GM12878 (cell line): ENCODE measurements at regions not wholly inside any gene's neighbourhood (a gene's known extent, or its start where the extent isn't known, plus 50 kb on each side); places are given as distances from the start of the nearest gene placed in this dataset.

Experiments used
- CBX3 ChIP-seq: fragments of 200-600 bp; sonication (generic); IDR thresholded peaks from 2 replicates; pipeline ENCODE4 v1.6.1; 2016; ENCODE audit warnings: low read depth, borderline replicate concordance
- CREM ChIP-seq: IDR thresholded peaks from 2 replicates; pipeline ENCODE4 v1.6.1; 2014; ENCODE audit warnings: antibody characterized with exemption, low read depth
- CUX1 ChIP-seq: IDR thresholded peaks from 2 replicates; pipeline ENCODE4 v1.6.1; 2012; ENCODE audit warnings: improper control_type of control experiment, low read depth, low read length; ENCODE audit not compliant: insufficient replicate concordance
- E2F4 ChIP-seq: IDR thresholded peaks from 2 replicates; pipeline ENCODE4 v1.6.1; 2012; ENCODE audit warnings: low read depth, low read length, improper control_type of control experiment
- EGR1 ChIP-seq, 2 experiments: IDR thresholded peaks; 1 replicate in 1 of 2; 2 replicates in 1 of 2; pipeline ENCODE4 v1.6.1; 2011 to 2012; ENCODE audit warnings: low read depth in 2 of 2, low read length in 2 of 2, borderline replicate concordance in 1 of 2, mild to moderate bottlenecking in 1 of 2, moderate library complexity in 1 of 2
- EP300 ChIP-seq, 2 experiments: fragments of 150-350 bp in 1 of 2; IDR thresholded peaks; 2 replicates each; pipeline ENCODE4 v1.6.1; 2011 to 2012; ENCODE audit warnings: low read depth in 2 of 2, low read length in 2 of 2, borderline replicate concordance in 1 of 2, improper control_type of control experiment in 1 of 2, inconsistent platforms in 1 of 2; ENCODE audit not compliant: control insufficient read depth in 1 of 2
- EZH2 ChIP-seq: IDR thresholded peaks from 2 replicates; pipeline ENCODE4 v1.6.1; 2012; ENCODE audit warnings: low read depth, mild to moderate bottlenecking, control low read depth, inconsistent platforms, low read length, borderline replicate concordance; ENCODE audit not compliant: control insufficient read depth
- IRF3 ChIP-seq: fragments of 450-650 bp; IDR thresholded peaks from 2 replicates; pipeline ENCODE4 v1.6.1; 2014; ENCODE audit warnings: mild to moderate bottlenecking
- JUND ChIP-seq: IDR thresholded peaks from 2 replicates; pipeline ENCODE4 v1.6.1; 2012; ENCODE audit warnings: low read depth, mild to moderate bottlenecking, low read length, improper control_type of control experiment, moderate library complexity
- NFYA ChIP-seq: IDR thresholded peaks from 2 replicates; pipeline ENCODE4 v1.6.1; 2011; ENCODE audit warnings: low read depth, mild to moderate bottlenecking, low read length, improper control_type of control experiment, borderline replicate concordance
- NRF1 ChIP-seq: conservative IDR thresholded peaks from 2 replicates; pipeline ENCODE4 v1.6.1; 2011; ENCODE audit warnings: mild to moderate bottlenecking, low read depth, low read length, improper control_type of control experiment
- PAX5 ChIP-seq: IDR thresholded peaks from 2 replicates; pipeline ENCODE4 v1.6.1; 2011; ENCODE audit warnings: low read depth, low read length, borderline replicate concordance
- RB1 ChIP-seq: fragments of 450-650 bp; formaldehyde crosslinking; IDR thresholded peaks from 2 replicates; pipeline ENCODE4 v1.6.1; 2017; ENCODE audit warnings: mild to moderate bottlenecking, borderline replicate concordance
- YBX1 ChIP-seq: fragments of 450-650 bp; IDR thresholded peaks from 2 replicates; pipeline ENCODE4 v1.6.1; 2016; ENCODE audit warnings: antibody characterized with exemption
- ZBTB40 ChIP-seq: fragments of 450-650 bp; IDR thresholded peaks from 2 replicates; pipeline ENCODE4 v1.6.1; 2016; ENCODE audit warnings: mild to moderate bottlenecking, moderate library complexity, borderline replicate concordance
- ZNF24 ChIP-seq: fragments of 450-650 bp; IDR thresholded peaks from 2 replicates; pipeline ENCODE4 v1.6.1; 2017; ENCODE audit warnings: antibody characterized with exemption, mild to moderate bottlenecking
- ZSCAN29 ChIP-seq: fragments of 450-650 bp; IDR thresholded peaks from 2 replicates; pipeline ENCODE4 v1.6.1; 2017; ENCODE audit warnings: mild to moderate bottlenecking, moderate library complexity

GRCh38 chr12:103181366-103182152, 224.1 kb downstream of the ASCL1 start (continued):
- TF ChIP-seq IRF3, result no peak
- TF ChIP-seq E2F4, result no peak
- TF ChIP-seq EP300 (IDR thresholded peaks at IDR 0.05; ENCODE audit: borderline replicate concordance in 1 of 2, control insufficient read depth in 1 of 2, low read depth in 2 of 2, low read length in 2 of 2), result peak in 1 of 2 experiments; percentile 68; a peak in 2 of 4 replicates
- TF ChIP-seq RB1, result no peak
- peak; percentile 55; the same call in 1 of the 2 replicates for TF ChIP-seq ZNF24
- TF ChIP-seq PAX5, result 0 out of 2 replicates have a peak, but pooled peaks have one; percentile 46
- TF ChIP-seq NRF1, result no peak
- no peak; the same call in 1 of the 2 replicates for TF ChIP-seq ZBTB40
- no peak for TF ChIP-seq YBX1
- no peak for TF ChIP-seq EZH2
- no peak for TF ChIP-seq CBX3
- no peak for TF ChIP-seq ZSCAN29
- TF ChIP-seq CUX1, result no peak
- no peak for TF ChIP-seq JUND
- 0 out of 2 replicates have a peak, but pooled peaks have one; percentile 8 for TF ChIP-seq CREM
- TF ChIP-seq EGR1 (IDR thresholded peaks at IDR 0.05; ENCODE audit: borderline replicate concordance in 1 of 2, low read depth in 2 of 2, low read length in 2 of 2), result no peak
- TF ChIP-seq NFYA, result no peak
